ENCODE measurements at regions not wholly inside any gene's neighbourhood (a gene's known extent, or its start where the extent isn't known, plus 50 kb on each side); places are given as distances from the start of the nearest gene placed in this dataset.

GRCh38 chr6:25107218-25107617 lies 171.5 kb upstream of the RIPOR2 start:
- H3K27ac ChIP-seq: no peak overlapping the region
- H3K36me3 ChIP-seq: peaks cover 27 to 70% of the 10 kb centered on the region in 2 donors

GRCh38 chr6:25111782-25112181 lies 167.4 kb upstream of the CARMIL1 start:
- Histone ChIP-seq H3K27me3 (no peaks in the 10 kb centered on the region), H3K9me3 (no peaks in the 10 kb centered on the region), H3K4me3 (no peak overlapping the region), H3K36me3 (peaks cover 13 to 71% of the 10 kb centered on the region in 2 donors), H3K27ac (no peak overlapping the region), H3K4me1 (peaks cover 0 to 14% of the 10 kb centered on the region in 2 donors)
- DNase-seq (ENCODE audit: low spot score in 2 of 2): no peak
- TF ChIP-seq CTCF (IDR thresholded peaks at IDR 0.05): no peak
- intact Hi-C loops (cut with DNase I): no loop called here

More at GRCh38 chr6:25107218-25107617, 171.5 kb upstream of the RIPOR2 start:
- no peak for TF ChIP-seq CTCF (IDR thresholded peaks at IDR 0.05)
- Histone ChIP-seq H3K9me3 (no peaks in the 10 kb centered on the region), H3K27me3 (no peaks in the 10 kb centered on the region), H3K4me1 (no peaks in the 10 kb centered on the region), H3K4me3 (no peak overlapping the region)
- intact Hi-C loops (cut with DNase I): no loop called here
- DNase-seq (ENCODE audit: low spot score in 2 of 2): no peak

GRCh38 chr6:25112322-25112773 lies 166.8 kb upstream of the CARMIL1 start:
- Histone ChIP-seq H3K36me3 (peaks cover 11 to 65% of the 10 kb centered on the region in 2 donors), H3K27ac (peak overlapping the region in 1 of 2 donors; percentile 40), H3K4me1 (peaks cover 0 to 14% of the 10 kb centered on the region in 2 donors), H3K9me3 (no peaks in the 10 kb centered on the region), H3K4me3 (no peak overlapping the region), H3K27me3 (no peaks in the 10 kb centered on the region)
- no peak for TF ChIP-seq CTCF (IDR thresholded peaks at IDR 0.05)
- no peak for DNase-seq (ENCODE audit: low spot score in 2 of 2)
- intact Hi-C loops (cut with DNase I): no loop called here

GRCh38 chr6:25113436-25113835 lies 165.7 kb upstream of the CARMIL1 start:
- no peaks in the 10 kb centered on the region for H3K9me3 ChIP-seq
- peak overlapping the region; percentile 46 to 53 for H3K27ac ChIP-seq
- peaks cover under 1 to 54% of the 10 kb centered on the region in 2 donors for H3K36me3 ChIP-seq
- DNase-seq (ENCODE audit: low spot score in 2 of 2): no peak
- H3K27me3 ChIP-seq: no peaks in the 10 kb centered on the region
- H3K4me3 ChIP-seq: no peak overlapping the region
- TF ChIP-seq CTCF (IDR thresholded peaks at IDR 0.05): no peak
- peaks cover 0 to 14% of the 10 kb centered on the region in 2 donors for H3K4me1 ChIP-seq
- intact Hi-C loops (cut with DNase I): no loop called here

GRCh38 chr6:25118038-25118437 lies 161.1 kb upstream of the CARMIL1 start:
- Histone ChIP-seq H3K4me3 (no peak overlapping the region), H3K9me3 (no peaks in the 10 kb centered on the region), H3K27ac (no peak overlapping the region), H3K36me3 (peaks cover 0 to 23% of the 10 kb centered on the region in 2 donors), H3K4me1 (peaks cover 0 to 16% of the 10 kb centered on the region in 2 donors), H3K27me3 (no peaks in the 10 kb centered on the region)
- TF ChIP-seq CTCF (IDR thresholded peaks at IDR 0.05): no peak
- no peak for DNase-seq (ENCODE audit: low spot score in 2 of 2)
- intact Hi-C loops (cut with DNase I): no loop called here

- Histone ChIP-seq H3K27ac (peak overlapping the region; percentile 27 to 31), H3K36me3 (peaks cover 0 to 24% of the 10 kb centered on the region in 2 donors), H3K4me3 (no peak overlapping the region), H3K27me3 (no peaks in the 10 kb centered on the region), H3K9me3 (no peaks in the 10 kb centered on the region), H3K4me1 (peaks cover 0 to 8% of the 10 kb centered on the region in 2 donors)
- no peak for DNase-seq (ENCODE audit: low spot score in 2 of 2)
- intact Hi-C loops (cut with DNase I): no loop called here
- no peak for TF ChIP-seq CTCF (IDR thresholded peaks at IDR 0.05)
Observed at GRCh38 chr6:25121186-25121585, 158.0 kb upstream of the CARMIL1 start.
